Liver (tissue), 2 donors: ENCODE measurements at regions not wholly inside any gene's neighbourhood (a gene's known extent, or its start where the extent isn't known, plus 50 kb on each side); places are given as distances from the start of the nearest gene placed in this dataset.

Experiments used
- EGR1 ChIP-seq, 2 donors: IDR thresholded peaks; 2 replicates each; pipeline ENCODE4 v1.6.1; 2016 to 2018; ENCODE audit warnings: antibody characterized with exemption in 2 of 2, low read depth in 2 of 2
- RXRA ChIP-seq, 2 donors: IDR thresholded peaks; 2 replicates each; pipeline ENCODE4 v1.6.1; 2017 to 2018; ENCODE audit warnings: antibody characterized with exemption in 2 of 2, mild to moderate bottlenecking in 1 of 2
- TAF1 ChIP-seq: conservative IDR thresholded peaks from 2 replicates; pipeline ENCODE4 v1.6.1; 2016; ENCODE audit warnings: antibody characterized with exemption, mild to moderate bottlenecking
- donor health status: healthy.

- TF ChIP-seq EGR1 (IDR thresholded peaks at IDR 0.05; ENCODE audit: low read depth in 2 of 2): no peak
- no peak for TF ChIP-seq TAF1
- no peak for TF ChIP-seq RXRA (IDR thresholded peaks at IDR 0.05)
Observed at GRCh38 chr1:199040076-199040905, 401.5 kb downstream of the PTPRC start.
